Motor neuron (in vitro differentiated cells): ENCODE measurements at regions not wholly inside any gene's neighbourhood (a gene's known extent, or its start where the extent isn't known, plus 50 kb on each side); places are given as distances from the start of the nearest gene placed in this dataset.

Source experiments
- ATAC-seq, 8 experiments: fragments of 200-7000 bp; cut with Tn5 transposase; replicated peaks in 6 of 8; 2 replicates each; pipeline ENCODE4 v1.8.0; 2021; ENCODE audit warnings: mild to moderate bottlenecking in 8 of 8, moderate library complexity in 8 of 8
- H3K27ac ChIP-seq, 2 donors: fragments of 250-450 bp; sonication (Bioruptor Pico); 2 replicates each; pipeline ENCODE4 v1.9.0; 2021; ENCODE audit warnings: antibody characterized with exemption in 2 of 2, mild to moderate bottlenecking in 2 of 2, moderate library complexity in 1 of 2
- H3K4me1 ChIP-seq, 2 donors: fragments of 250-450 bp; sonication (Bioruptor Pico); replicated peaks in 1 of 2; 2 replicates each; pipeline ENCODE4 v1.6.1; 2021; ENCODE audit warnings: antibody characterized with exemption in 2 of 2, mild to moderate bottlenecking in 2 of 2, moderate library complexity in 1 of 2
- H3K4me3 ChIP-seq, 5 donors: fragments of 250-450 bp; sonication (Bioruptor Pico); 2 replicates each; pipeline ENCODE4 v1.9.0; 2021; ENCODE audit warnings: antibody characterized with exemption in 5 of 5, mild to moderate bottlenecking in 5 of 5, moderate library complexity in 4 of 5
- WGBS, 10 experiments: fragments of 450-650 bp; shearing (Covaris generic); methylation state at CpG; one replicate each; pipeline ENCODE4 v1.0.0; 2022; 5-methylcytosine and 5-hydroxymethylcytosine counted together
- in situ Hi-C, 9 experiments: fragments of 400-800 bp; cut with MboI; loops; one replicate each; pipeline ENCODE4 v1.15.0; 2021; ENCODE audit warnings: low sequenced_read_pairs in 9 of 9, low pct_unique_long_range_greater_than_20kb in 2 of 9; ENCODE audit not compliant: unreplicated experiment in 9 of 9

GRCh38 chr17:70804161-70804560, 634.8 kb downstream of the KCNJ2 start:
- in situ Hi-C loops: no loop called here
- Histone ChIP-seq H3K4me1 (no peaks in the 10 kb centered on the region), H3K4me3 (no peak overlapping the region), H3K27ac (no peak overlapping the region)
- peak in 2 of 8 experiments; percentile 87 to 99 for ATAC-seq

DNA sequence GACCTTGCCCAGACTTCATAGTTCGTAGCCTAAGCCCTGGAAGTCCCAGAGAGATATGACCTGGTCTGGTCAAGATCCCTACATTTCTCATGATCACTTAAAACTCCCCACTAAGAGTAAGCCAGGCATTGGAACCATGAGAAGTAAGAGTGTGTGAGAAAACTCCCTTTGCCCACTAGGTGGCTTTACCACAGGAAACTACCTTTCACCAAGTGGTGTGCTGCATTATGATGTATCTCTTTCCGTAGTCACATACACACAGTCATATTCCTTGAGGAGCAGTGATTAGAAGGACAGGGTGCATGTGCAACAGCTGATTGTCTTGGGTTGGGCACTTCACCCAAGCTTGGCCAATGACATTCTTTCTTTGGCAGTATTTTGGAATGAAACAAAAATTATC, 639.3 kb downstream of the KCNJ2 start:
- WGBS, 10 experiments: 46 to 100% (median 85%) methylated on average over 1 to 2 of the region's 2 CpGs; no CpG with 5 or more reads in 4 of the 10 experiments
- Histone ChIP-seq H3K4me3 (no peak overlapping the region), H3K27ac (no peak overlapping the region), H3K4me1 (no peaks in the 10 kb centered on the region)
- in situ Hi-C loops: no loop called here
- ATAC-seq: peak in 1 of 8 experiments; percentile 42

DNA sequence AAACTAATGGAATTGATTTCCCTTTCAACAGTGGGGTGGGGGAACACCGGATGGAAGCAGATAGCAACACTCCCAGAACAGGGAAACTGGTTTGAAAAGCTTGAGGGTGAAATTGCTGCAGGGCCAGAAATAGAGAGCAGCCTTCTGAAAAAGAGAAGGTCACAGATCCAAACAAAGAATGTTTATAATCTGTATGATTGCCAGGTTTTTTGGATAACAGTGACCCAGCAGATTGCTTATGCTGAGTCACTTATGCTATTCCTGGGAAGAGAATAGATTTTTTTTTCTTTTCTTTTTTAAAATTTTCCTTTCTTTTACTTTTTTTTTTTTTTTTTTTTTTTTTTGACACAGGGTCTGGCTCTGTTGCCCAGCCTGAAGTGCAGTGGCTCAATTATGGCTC, 641.3 kb downstream of the KCNJ2 start:
- H3K4me3 ChIP-seq: no peak overlapping the region

DNA sequence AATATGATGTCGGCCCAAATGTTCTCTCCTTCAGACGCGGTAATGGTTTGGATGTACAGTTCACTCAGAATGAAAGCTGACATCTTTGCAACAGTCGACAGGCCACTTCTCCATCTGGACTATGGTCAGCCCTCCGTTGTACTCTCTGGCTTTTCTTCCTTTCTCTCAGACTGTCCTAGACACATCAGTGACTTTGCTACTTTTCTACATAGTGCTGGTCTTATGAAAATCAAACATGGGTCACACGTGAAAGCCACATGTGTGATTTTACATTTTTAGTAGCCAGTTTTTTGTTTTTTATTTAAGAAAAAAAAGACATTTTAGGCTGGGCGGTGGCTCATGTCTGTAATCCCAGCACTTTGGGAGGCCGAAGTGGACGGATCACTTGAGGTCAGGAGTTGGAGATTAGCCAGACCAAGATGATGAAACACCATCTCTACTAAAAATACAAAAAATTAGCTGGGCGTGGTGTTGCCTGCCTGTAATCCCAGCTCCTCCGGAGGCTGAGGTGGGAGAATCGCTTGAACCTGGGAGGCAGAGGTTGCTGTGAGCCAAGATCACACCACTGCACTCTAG, 644.1 kb downstream of the KCNJ2 start:
- ATAC-seq: peak in 3 of 8 experiments; percentile 53 to 80 (median 75)
- no peak overlapping the region for H3K27ac ChIP-seq
- in situ Hi-C loops: no loop called here
- WGBS, 10 experiments: 19 to 96% (median 83%) methylated on average over 1 to 12 of the region's 12 CpGs
- no peaks in the 10 kb centered on the region for H3K4me1 ChIP-seq
- no peak overlapping the region for H3K4me3 ChIP-seq

More for the DNA sequence above, 641.3 kb downstream of the KCNJ2 start:
- WGBS, 10 experiments: 10 to 89% (median 75%) methylated on average over 1 of the region's 1 CpG; no CpG with 5 or more reads in 3 of the 10 experiments
- H3K4me1 ChIP-seq: no peaks in the 10 kb centered on the region
- in situ Hi-C loops: no loop called here
- ATAC-seq: no peak
- H3K27ac ChIP-seq: no peak overlapping the region

- no peaks in the 10 kb centered on the region for H3K4me1 ChIP-seq
- no peak for ATAC-seq
- H3K4me3 ChIP-seq: no peak overlapping the region
- in situ Hi-C loops: no loop called here
- WGBS, 10 experiments: 40 to 100% (median 100%) methylated on average over 1 to 2 of the region's 2 CpGs; no CpG with 5 or more reads in 1 of the 10 experiments
- H3K27ac ChIP-seq: no peak overlapping the region
Measured at GRCh38 chr17:70819183-70819582, 649.9 kb downstream of the KCNJ2 start.

DNA sequence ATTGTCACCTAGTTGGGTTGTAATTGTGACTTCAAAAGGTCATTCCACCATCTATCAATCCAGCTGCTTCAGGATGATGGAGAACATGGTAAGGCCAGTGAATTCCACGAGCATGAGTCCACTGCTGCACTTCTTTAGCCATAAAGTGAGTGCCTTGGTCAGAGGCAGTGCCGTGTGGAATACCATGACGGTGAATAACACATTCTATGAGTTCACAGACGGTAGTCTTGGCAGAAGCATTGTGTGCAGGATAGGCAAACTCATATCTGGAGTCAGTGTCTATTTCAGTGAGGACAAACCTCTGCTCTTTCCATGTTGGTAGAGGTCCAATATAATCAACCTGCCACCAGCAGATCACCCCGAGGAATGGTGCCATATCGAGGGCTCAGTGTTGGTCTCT, 650.9 kb downstream of the KCNJ2 start:
- H3K27ac ChIP-seq: no peak overlapping the region
- in situ Hi-C loops: no loop called here
- H3K4me1 ChIP-seq: no peaks in the 10 kb centered on the region
- no peak for ATAC-seq
- H3K4me3 ChIP-seq: no peak overlapping the region
- 33 to 100% (median 78%) methylated on average over 1 to 6 of the region's 6 CpGs; no CpG with 5 or more reads in 4 of the 10 experiments for WGBS, 10 experiments

GRCh38 chr17:70825321-70826125, 656.2 kb downstream of the KCNJ2 start:
- in situ Hi-C loops: no loop called here
- H3K4me1 ChIP-seq: no peaks in the 10 kb centered on the region
- no peak overlapping the region for H3K27ac ChIP-seq
- no peak overlapping the region for H3K4me3 ChIP-seq
- WGBS, 10 experiments: 23 to 83% (median 39%) methylated on average over 1 to 2 of the region's 2 CpGs
- no peak for ATAC-seq

- H3K4me1 ChIP-seq: peaks cover 0 to 5% of the 10 kb centered on the region in 2 donors
- in situ Hi-C loops: no loop called here
- H3K4me3 ChIP-seq: no peak overlapping the region
- H3K27ac ChIP-seq: no peak overlapping the region
- ATAC-seq: no peak
Measured at GRCh38 chr17:70829876-70830275, 660.5 kb downstream of the KCNJ2 start.

DNA sequence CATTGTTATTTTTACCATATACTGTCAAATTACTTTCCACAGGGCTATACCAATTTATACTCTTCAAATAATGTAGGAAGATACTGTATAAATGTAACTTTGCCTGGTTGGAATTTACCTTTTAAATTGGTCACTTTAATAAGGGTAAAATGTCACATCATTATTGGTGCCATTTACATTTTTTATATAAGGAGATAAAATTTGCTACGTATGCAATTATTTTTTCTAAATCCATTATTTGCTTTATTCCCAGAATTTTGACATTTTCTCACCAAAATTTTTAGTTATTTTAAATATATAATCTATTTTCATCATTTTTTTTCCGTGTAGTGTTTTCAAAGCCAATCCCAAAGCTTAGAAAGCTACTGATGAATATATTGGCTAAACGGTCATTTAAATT, 664.7 kb downstream of the KCNJ2 start:
- in situ Hi-C loops: no loop called here
- peaks cover 0 to 9% of the 10 kb centered on the region in 2 donors for H3K4me1 ChIP-seq
- no peak overlapping the region for H3K4me3 ChIP-seq
- 55 to 100% (median 89%) methylated on average over 3 of the region's 3 CpGs for WGBS, 10 experiments
- ATAC-seq: no peak
- no peak overlapping the region for H3K27ac ChIP-seq

DNA sequence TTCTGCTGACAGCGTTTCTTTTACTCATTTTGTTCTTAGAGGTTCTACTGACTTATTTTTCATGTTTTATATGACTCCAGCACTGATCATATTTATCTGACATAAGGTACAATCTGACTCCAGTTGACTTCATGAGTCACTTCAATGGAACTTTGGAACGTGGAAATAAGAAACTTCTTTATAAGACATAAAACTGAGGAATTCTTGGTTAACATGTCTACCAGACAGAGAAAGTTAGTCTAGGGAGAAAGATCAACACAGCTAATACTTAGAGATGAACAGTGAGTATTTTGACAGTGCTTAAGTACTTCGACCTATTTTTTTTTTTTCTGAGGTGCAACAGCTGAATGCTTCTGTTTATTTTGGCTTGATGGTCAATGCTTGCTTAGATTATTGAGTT, 679.5 kb downstream of the KCNJ2 start:
- H3K4me3 ChIP-seq: no peak overlapping the region
- in situ Hi-C loops: no loop called here
- WGBS, 10 experiments: 0 to 92% (median 67%) methylated on average over 1 to 3 of the region's 3 CpGs
- H3K27ac ChIP-seq: no peak overlapping the region
- no peaks in the 10 kb centered on the region for H3K4me1 ChIP-seq
- no peak for ATAC-seq

- ATAC-seq: peak in 1 of 8 experiments; percentile 29
- in situ Hi-C loops: no loop called here
- 19 to 78% (median 63%) methylated on average over 3 to 8 of the region's 8 CpGs; no CpG with 5 or more reads in 1 of the 10 experiments for WGBS, 10 experiments
Measured at GRCh38 chr17:70855401-70856054, 686.2 kb downstream of the KCNJ2 start.

GRCh38 chr17:70857351-70857750, 688.0 kb downstream of the KCNJ2 start:
- 19 to 100% (median 84%) methylated on average over 2 to 3 of the region's 3 CpGs; no CpG with 5 or more reads in 4 of the 10 experiments for WGBS, 10 experiments
- Histone ChIP-seq H3K27ac (no peak overlapping the region), H3K4me1 (peaks cover 2 to 5% of the 10 kb centered on the region in 2 donors), H3K4me3 (no peak overlapping the region)
- no peak for ATAC-seq
- in situ Hi-C loops: no loop called here

More at GRCh38 chr17:70855401-70856054, 686.2 kb downstream of the KCNJ2 start:
- H3K4me1 ChIP-seq: peaks cover 2 to 5% of the 10 kb centered on the region in 2 donors
- no peak overlapping the region for H3K4me3 ChIP-seq
- H3K27ac ChIP-seq: no peak overlapping the region

GRCh38 chr17:70859829-70860228, 690.5 kb downstream of the KCNJ2 start:
- Histone ChIP-seq H3K27ac (no peak overlapping the region), H3K4me3 (no peak overlapping the region), H3K4me1 (peaks cover 2 to 5% of the 10 kb centered on the region in 2 donors)
- WGBS, 10 experiments: 0 to 100% (median 67%) methylated on average over 1 of the region's 1 CpG; no CpG with 5 or more reads in 1 of the 10 experiments
- in situ Hi-C loops: no loop called here
- no peak for ATAC-seq
